Stomach (tissue), 8 donors: ENCODE measurements at regions not wholly inside any gene's neighbourhood (a gene's known extent, or its start where the extent isn't known, plus 50 kb on each side); places are given as distances from the start of the nearest gene placed in this dataset.

Experiments
- DNase-seq, 2 donors: peaks; one replicate each; pipeline versions ENCODE4 v3.0.0 to v3.0.0-alpha.2; 2013 to 2019
- H3K27ac ChIP-seq, 5 donors: fragments of 200-600 bp in 4 of 5; sonication (generic) in 4 of 5; one replicate each; pipeline ENCODE4 v1.5.1; 2013 to 2019; ENCODE audit warnings: mild to moderate bottlenecking in 1 of 5, moderate library complexity in 1 of 5
- H3K27me3 ChIP-seq, 3 donors: fragments of 200-600 bp; sonication (generic); one replicate each; pipeline ENCODE4 v1.5.1; 2017 to 2019; ENCODE audit warnings: mixed run types in 1 of 3
- H3K36me3 ChIP-seq, 4 donors: fragments of 200-600 bp; sonication (generic); 1 replicate in 3 of 4; 2 replicates in 1 of 4; pipeline ENCODE4 v1.5.1; 2016 to 2019
- H3K4me1 ChIP-seq, 4 donors: fragments of 200-600 bp; sonication (generic); one replicate each; pipeline ENCODE4 v1.5.1; 2016 to 2019
- H3K4me3 ChIP-seq, 4 donors: fragments of 200-600 bp; sonication (generic) in 3 of 4; one replicate each; pipeline ENCODE4 v1.5.1; 2016 to 2019; ENCODE audit warnings: mild to moderate bottlenecking in 1 of 4
- H3K9me3 ChIP-seq, 4 donors: fragments of 200-600 bp; sonication (generic); one replicate each; pipeline ENCODE4 v1.5.1; 2016 to 2019
- EP300 ChIP-seq: sonication (generic); formaldehyde crosslinking; IDR thresholded peaks from one replicate; pipeline ENCODE4 v1.6.1; 2017; ENCODE audit warnings: antibody characterized with exemption
- POLR2A ChIP-seq, 4 donors: fragments of 450-650 bp; IDR thresholded peaks; one replicate each; pipeline ENCODE4 v1.6.1; 2016; ENCODE audit warnings: antibody characterized with exemption in 4 of 4, control low read depth in 2 of 4, mild to moderate bottlenecking in 1 of 4, moderate library complexity in 1 of 4
- POLR2AphosphoS5 ChIP-seq, 3 donors: sonication (generic); formaldehyde crosslinking; IDR thresholded peaks; one replicate each; pipeline ENCODE4 v1.6.1; 2016; ENCODE audit warnings: antibody characterized with exemption in 3 of 3
- WGBS, 5 donors: extraction: QIAGEN DNeasy Blood & Tissue Kit in 3 of 5; methylation state at CpG; one replicate each; pipeline versions ENCODE4 v1.1.5 to v1.1.7; 2013 to 2018; 5-methylcytosine and 5-hydroxymethylcytosine counted together
- intact Hi-C: fragments of 100-400 bp; cut with DNase I; formaldehyde crosslinking; loops from one replicate; pipeline ENCODE4 v1.15.1; 2023; ENCODE audit warnings: low total_unique reads
- TF ChIP-seq, protein P1 (sequence below), 7 experiments: fragments of 450-650 bp in 4 of 7; fragments of 200-600 bp in 3 of 7; sonication (generic) in 3 of 7; IDR thresholded peaks; one replicate each; pipeline ENCODE4 v1.5.1; 2016 to 2019; ENCODE audit warnings: antibody characterized with exemption in 7 of 7, control low read depth in 2 of 7, mild to moderate bottlenecking in 1 of 7
- donor health status: healthy with polysubstance abuse.
- donor health status: Bipolar disorder and iron deficiency.
- donor health status: healthy.

DNA sequence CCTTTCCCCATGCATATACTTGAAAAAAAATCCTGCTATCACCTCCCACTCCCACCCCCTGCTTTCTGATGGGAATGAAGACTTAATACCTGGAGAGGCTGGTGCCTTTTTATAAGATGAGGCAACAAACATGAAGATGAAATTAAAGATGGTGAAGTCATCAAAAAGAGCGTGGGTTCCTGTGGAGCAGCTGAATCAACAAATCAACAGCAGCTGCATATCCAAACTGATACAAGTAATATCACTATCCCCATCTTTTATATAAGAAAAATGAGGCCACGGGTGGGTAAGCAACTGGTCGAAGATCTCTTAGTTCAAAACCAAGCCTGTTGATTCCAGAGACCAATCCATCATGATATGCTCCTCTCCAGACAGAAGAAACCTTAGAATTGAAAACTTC lies 268.5 kb downstream of the ENC1 start:
- intact Hi-C loops = no loop called here
- Histone ChIP-seq H3K4me1 (peaks cover 0 to 2% (median 0%) of the 10 kb centered on the region in 4 donors), H3K27me3 (no peaks in the 10 kb centered on the region), H3K4me3 (no peak overlapping the region), H3K27ac (no peak overlapping the region), H3K36me3 (no peaks in the 10 kb centered on the region), H3K9me3 (no peaks in the 10 kb centered on the region)
- WGBS, 5 donors = 75 to 84% (median 80%) methylated on average over 3 of the region's 3 CpGs
- no peak for DNase-seq
- TF ChIP-seq POLR2A (IDR thresholded peaks at IDR 0.05) (no peak), EP300 (no peak), POLR2AphosphoS5 (IDR thresholded peaks at IDR 0.05) (no peak)
- TF ChIP-seq, protein P1, sequence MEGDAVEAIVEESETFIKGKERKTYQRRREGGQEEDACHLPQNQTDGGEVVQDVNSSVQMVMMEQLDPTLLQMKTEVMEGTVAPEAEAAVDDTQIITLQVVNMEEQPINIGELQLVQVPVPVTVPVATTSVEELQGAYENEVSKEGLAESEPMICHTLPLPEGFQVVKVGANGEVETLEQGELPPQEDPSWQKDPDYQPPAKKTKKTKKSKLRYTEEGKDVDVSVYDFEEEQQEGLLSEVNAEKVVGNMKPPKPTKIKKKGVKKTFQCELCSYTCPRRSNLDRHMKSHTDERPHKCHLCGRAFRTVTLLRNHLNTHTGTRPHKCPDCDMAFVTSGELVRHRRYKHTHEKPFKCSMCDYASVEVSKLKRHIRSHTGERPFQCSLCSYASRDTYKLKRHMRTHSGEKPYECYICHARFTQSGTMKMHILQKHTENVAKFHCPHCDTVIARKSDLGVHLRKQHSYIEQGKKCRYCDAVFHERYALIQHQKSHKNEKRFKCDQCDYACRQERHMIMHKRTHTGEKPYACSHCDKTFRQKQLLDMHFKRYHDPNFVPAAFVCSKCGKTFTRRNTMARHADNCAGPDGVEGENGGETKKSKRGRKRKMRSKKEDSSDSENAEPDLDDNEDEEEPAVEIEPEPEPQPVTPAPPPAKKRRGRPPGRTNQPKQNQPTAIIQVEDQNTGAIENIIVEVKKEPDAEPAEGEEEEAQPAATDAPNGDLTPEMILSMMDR (IDR thresholded peaks at IDR 0.05) = no peak

DNA sequence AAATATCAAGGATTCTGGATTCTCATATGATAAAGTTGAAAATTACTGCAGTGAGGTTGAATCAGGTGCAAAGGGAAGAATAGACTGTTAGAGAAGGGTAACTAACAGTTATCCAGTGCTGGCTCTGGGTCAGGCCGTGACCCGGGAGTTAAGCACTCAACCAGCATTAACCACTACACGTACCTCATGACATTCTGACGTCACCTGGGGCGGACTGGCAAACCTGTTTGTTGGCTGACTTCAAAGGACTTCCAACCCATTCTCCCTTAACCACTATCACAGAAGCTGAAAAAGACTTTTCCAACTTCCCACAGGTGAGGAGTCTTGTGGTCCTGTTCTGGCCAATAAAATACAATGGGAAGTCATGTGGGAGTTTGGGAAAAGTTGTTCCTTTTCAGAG lies 268.9 kb downstream of the ENC1 start:
- 75 to 90% (median 84%) methylated on average over 5 of the region's 5 CpGs for WGBS, 5 donors
- no peak for DNase-seq

DNA sequence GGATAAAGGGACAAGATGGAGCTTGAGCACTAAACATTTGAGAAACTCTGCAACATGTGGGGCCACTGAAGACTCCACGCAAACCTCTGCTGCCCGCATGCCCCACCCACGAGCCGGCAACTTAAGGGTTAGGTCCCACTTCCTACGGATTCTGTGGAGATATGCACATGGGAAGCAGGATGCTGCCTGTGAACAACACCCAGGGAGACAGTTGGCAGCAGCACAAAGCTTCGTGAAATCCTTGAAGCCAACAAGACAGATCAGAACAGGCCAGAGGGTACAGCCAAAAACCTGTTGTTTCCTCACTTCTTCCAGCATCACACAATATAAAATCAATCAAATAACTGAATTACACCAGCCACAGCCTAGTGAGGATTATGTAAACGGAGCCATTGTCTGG lies 270.4 kb downstream of the ENC1 start:
- Histone ChIP-seq H3K9me3 (peaks cover 0 to 8% (median 4%) of the 10 kb centered on the region in 4 donors), H3K36me3 (no peaks in the 10 kb centered on the region), H3K4me3 (no peak overlapping the region), H3K4me1 (peaks cover 0 to 5% (median 0%) of the 10 kb centered on the region in 4 donors), H3K27ac (no peak overlapping the region), H3K27me3 (no peaks in the 10 kb centered on the region)
- TF ChIP-seq POLR2A (IDR thresholded peaks at IDR 0.05) = no peak
- no peak for TF ChIP-seq POLR2AphosphoS5 (IDR thresholded peaks at IDR 0.05)
- TF ChIP-seq, protein P1 (IDR thresholded peaks at IDR 0.05) = no peak
- TF ChIP-seq EP300 = no peak
- no peak for DNase-seq
- intact Hi-C loops = no loop called here
- 60 to 85% (median 77%) methylated on average over 6 to 7 of the region's 7 CpGs for WGBS, 5 donors

More for the DNA sequence above, 268.9 kb downstream of the ENC1 start:
- no peak overlapping the region for H3K4me3 ChIP-seq
- H3K27me3 ChIP-seq = no peaks in the 10 kb centered on the region
- H3K4me1 ChIP-seq = peaks cover 0 to 5% (median 0%) of the 10 kb centered on the region in 4 donors
- intact Hi-C loops = no loop called here
- TF ChIP-seq POLR2A (IDR thresholded peaks at IDR 0.05) (no peak), EP300 (no peak), POLR2AphosphoS5 (IDR thresholded peaks at IDR 0.05) (no peak)
- TF ChIP-seq, protein P1 (IDR thresholded peaks at IDR 0.05) = no peak
- H3K9me3 ChIP-seq = no peaks in the 10 kb centered on the region
- H3K27ac ChIP-seq = no peak overlapping the region
- no peaks in the 10 kb centered on the region for H3K36me3 ChIP-seq

DNA sequence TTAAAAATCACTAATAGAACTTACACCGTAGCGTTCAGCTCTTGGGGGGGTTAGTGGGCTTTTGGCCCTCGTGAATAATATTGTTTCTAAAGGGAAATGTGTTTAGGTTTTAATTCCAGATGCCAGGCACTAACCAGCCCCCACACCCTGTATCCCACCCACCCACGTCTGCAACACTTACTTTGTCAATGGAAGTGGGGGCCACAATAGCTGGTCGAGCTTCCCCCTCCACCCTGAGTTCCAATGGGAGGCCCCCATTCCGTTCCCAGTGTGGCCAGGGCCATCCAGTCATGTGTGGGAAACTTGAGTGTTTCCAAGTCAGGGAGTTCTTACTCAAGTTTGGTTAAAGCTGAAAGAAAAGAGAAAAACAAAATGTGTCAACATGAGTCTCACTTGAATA lies 271.4 kb downstream of the ENC1 start:
- no peaks in the 10 kb centered on the region for H3K36me3 ChIP-seq
- H3K4me1 ChIP-seq = peaks cover 0 to 5% (median 0%) of the 10 kb centered on the region in 4 donors
- DNase-seq = no peak
- TF ChIP-seq, protein P1 (IDR thresholded peaks at IDR 0.05) = no peak
- TF ChIP-seq POLR2AphosphoS5 (IDR thresholded peaks at IDR 0.05) = no peak
- TF ChIP-seq EP300 = no peak
- no peak for TF ChIP-seq POLR2A (IDR thresholded peaks at IDR 0.05)
- peaks cover 0 to 8% (median 4%) of the 10 kb centered on the region in 4 donors for H3K9me3 ChIP-seq
- no peak overlapping the region for H3K4me3 ChIP-seq
- no peak overlapping the region for H3K27ac ChIP-seq
- WGBS, 5 donors = 90 to 94% (median 91%) methylated on average over 6 of the region's 6 CpGs
- intact Hi-C loops = no loop called here
- H3K27me3 ChIP-seq = no peaks in the 10 kb centered on the region
